Stromal cell of bone marrow (primary cell): ENCODE measurements at regions not wholly inside any gene's neighbourhood (a gene's known extent, or its start where the extent isn't known, plus 50 kb on each side); places are given as distances from the start of the nearest gene placed in this dataset.
"Not testable (repeated sequence)": the region's sequence is repeated elsewhere in the genome, so short reads cannot be mapped to it uniquely, and the experiment has no call there.

Source experiments
- DNase-seq: peaks from one replicate; pipeline ENCODE4 v3.0.0-alpha.2; 2012; ENCODE audit warnings: low read depth

DNA sequence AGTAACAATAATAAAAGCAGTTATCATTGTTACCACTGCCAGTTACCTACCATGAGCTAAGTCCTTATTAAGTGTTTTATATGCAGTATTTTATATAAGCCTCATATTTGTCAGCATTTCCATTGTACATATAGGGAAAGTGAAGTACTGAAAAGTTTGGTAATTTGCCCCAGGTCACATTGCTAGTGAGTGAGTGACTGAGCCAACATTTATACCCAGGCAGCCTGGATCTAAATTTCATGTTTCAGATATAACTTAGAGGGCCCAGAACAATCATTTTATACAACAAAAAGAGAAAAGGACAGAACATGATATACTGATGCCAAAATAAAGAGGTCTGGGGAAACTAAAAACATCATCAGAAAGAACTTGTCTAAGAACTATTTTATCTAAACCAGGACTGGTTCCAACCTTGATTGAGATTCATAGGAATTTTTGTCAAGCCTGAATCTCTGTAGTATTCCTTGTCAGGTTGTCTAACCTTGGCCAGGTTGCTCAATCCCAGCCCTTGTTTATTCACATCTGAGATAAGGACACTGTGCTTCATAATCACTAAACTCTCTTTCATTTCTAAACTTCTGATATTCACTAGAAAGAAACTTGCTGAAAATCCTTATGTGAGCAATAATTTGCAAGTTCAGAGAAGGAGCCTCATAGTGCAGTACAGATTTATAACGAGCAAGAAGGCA is 308.2 kb downstream of the IPMK start:
- no peak for DNase-seq

DNA sequence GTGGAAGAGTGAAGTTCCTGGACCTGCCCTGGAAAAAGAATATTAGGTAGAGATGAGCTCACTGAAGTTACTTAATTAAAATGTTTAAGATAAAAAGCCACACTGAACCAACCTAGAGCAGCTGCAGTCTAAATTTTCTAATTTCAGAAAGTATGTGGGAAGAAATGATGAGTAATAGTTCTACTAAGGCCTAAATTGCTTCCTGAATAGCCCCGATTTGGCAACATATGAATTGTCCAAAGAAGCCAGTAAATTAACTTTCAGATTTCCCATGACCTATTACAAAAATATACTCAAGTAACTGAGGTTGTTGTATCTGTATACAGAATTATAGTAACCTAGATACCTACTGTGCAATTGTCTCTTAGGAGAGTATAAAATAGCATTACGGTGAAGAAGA is 312.6 kb downstream of the IPMK start:
- DNase-seq, result peak; percentile 74

DNA sequence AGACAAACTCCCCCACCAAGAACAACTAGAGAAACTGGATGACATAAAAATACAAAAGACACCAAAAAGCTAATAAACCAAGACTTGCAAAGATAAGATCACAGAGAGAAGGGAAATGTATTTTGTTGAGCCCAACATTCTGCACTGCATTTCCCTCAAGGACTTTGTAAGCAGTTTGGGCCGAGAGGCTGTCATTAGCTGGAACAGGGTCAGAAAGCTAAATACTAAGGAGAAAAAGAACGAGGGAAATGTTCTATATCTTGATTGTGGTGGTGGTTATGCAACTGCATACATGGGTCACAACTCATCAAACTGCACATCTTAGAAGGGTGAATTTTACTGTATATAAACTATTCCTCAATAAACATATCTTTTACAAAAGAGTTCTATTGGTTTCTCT is 315.0 kb downstream of the IPMK start:
- DNase-seq, result peak; percentile 29

DNA sequence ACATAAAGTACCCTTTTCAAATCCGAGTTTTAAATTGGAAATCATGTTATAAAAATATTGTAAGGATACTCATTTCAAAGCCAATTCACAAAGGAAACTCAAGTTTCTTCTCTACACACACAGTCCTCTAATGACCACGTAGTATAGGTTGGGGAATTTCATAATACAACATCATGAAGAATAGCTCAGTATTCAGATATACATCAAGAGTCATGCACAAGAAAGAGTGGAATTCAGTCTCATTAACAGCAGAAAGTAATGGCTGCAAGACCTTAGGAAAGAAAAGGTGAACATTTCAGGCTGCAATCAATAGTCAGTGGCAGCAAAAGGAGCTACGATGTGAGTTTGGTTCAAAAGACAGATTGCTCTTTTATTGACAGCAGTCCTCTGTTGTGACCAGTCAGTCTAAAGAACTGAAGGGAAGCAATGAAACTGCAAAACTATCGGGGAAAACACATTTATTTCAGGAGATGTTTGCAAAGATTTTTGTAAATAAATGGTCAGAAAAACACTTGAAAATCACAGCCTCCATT is 317.2 kb downstream of the IPMK start:
- DNase-seq, result no peak

DNA sequence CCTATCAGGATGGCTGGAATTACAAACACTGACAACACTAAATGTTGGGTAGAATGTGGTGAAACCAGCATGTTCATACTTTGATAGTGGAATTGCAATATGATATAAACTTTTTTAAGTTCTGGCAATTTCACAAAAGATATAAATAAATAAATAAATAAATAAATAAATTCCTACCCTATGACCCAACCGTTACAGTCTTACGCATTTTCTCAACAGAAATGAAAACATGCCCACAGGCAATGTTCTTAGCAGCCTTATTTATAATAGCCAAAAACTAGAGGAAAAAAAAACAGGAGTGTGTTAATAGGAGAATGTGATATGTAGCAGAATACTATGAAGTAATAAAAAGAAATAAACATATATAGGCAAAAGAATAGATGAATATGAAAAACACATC is 318.9 kb downstream of the IPMK start:
- DNase-seq, result no peak

DNA sequence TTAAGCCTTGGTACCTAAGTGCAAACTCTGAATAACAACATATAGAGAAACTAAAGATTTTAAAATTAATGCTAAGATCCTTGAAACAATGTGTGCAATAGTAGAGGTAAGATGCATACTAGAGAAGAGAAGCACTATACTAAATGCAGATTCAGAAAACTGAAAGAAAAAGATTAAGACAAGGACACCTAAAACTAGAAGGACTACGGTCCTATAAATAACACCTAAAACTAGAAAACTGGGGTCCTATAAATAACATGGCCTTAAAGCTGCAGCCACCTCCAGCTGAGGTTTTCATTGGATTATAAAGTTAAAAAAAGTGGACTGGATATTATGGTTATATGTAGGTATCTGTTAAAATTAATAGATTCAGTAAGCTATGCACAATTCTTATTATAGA is 320.9 kb downstream of the IPMK start:
- no peak for DNase-seq

DNA sequence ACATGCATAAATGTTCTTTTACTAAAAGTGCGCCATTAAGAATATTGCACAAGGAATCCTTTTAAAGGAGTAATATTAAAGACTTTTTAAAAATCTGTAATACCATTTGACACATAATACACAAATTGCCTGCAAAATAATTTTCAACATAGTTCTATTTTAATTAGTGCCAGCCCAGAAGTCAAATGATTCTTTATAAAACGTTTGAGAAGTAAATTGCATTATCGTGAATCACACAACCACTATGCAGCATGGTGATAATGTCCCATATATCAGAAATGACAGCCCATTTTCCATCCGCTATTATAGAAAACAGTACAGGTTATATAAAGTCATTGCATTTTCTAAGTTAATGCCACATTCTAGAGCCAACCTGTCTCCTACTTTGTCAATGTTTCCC is 324.0 kb downstream of the IPMK start:
- DNase-seq, result no peak

DNA sequence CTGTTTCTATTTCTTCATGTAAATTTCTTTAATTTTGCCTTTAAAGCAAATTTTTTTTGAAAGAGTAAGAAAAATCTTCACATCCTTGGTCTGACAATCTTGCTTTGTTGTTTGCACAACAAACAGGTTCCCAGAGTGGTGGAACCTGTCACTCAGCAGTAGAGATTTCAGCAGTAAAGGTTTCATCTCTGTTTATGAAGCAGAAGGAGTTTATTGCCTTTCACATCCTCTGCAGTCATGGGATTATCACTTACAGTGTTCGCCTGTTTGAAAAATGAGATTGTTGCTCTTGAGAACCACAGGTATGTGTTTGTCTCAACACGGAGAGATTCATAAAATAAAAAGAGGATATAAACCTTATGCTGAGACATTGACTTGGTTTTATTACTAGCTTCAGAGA is 342.6 kb downstream of the IPMK start:
- DNase-seq, result no peak

DNA sequence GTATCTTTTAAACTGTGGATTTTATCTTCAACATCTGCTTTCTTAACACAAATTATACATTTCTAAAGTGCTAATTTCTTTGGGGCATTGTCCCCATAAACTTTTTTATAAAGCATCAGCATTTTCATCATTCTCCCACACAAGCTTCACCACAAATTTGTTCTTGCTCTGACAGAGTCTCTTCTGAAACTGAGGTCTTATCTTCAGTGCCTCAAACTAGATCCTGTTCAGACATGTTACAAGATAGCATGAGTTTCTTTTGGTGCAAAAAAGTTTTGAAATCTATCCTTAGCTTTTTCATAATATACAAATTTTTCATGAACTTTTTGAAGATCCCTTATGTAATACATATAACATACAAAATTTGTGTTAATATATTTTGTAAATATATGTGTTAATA is 346.6 kb downstream of the IPMK start:
- no peak for DNase-seq

DNA sequence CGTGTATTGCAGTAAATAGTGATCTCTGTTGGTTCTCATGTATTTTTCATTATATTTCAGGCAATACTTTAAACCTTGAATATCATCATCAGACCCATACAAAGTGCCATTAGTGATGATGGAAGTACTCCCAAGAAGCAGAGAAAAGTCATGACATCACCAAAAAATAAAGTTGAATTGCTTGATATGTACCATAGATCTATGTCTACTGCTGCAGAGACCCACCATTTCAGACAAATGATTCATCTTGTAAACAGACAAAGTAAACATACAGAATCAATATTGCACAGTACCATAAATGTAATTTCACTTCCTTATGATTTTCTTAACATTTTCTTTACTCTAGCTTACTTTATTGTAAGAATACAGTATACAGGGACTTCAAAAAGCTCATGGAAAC is 347.8 kb downstream of the IPMK start:
- no peak for DNase-seq

DNA sequence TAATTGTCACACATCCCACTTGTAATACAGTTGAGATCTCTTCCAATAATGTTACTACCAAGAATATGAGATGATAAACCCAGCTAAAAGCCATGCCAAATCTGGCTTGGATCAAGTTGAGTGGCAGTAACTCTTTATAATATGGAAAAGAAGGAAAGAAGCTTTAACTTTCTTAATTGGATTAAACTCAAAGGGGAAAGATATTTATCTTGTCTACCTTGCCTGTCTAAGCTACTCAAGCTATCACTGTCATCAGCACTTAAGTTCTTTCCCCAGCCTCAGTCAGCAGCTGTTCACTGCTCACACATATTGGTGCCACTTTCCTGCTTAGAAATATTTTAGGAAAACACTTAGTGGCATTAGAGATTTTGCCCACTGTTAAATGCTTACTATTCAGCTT is 350.7 kb downstream of the IPMK start:
- DNase-seq, result no peak

DNA sequence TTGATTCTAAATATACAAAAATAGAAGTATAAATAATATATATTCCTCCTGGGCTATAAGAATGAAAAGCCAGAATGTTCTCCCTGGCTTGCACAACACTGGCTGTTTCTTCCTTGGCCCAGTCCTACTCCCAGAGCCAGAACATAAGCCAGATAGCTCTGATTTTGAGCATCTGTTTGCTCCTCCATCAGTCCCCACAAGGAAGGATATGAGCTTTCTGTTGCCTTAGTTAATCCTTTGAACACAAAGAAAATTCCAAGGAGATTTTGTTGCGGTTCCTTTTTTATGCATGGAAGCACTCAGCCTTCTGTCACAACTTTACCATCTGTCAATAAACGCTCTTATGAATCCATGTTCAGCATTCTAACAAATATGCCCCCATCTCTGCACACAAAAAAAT is 361.8 kb downstream of the IPMK start:
- no peak for DNase-seq

DNA sequence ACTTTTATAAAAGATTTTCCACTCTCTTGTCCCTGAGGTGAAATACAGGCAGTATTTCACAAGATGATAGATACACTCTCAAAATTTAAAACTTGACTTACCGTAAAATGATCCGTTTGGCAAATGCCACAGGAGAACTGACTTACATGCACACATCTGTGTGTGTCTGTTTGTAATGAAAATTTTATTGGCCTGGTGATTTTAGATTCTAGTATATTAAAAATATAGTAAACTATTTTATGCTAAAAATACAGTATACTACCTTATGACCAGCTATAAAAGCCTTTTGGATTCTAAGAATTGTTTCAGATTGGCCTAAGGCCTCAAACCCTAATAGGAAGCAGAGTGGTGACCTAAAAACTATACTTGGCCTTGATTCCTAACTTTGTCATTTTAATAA is 362.7 kb downstream of the IPMK start:
- no peak for DNase-seq

DNA sequence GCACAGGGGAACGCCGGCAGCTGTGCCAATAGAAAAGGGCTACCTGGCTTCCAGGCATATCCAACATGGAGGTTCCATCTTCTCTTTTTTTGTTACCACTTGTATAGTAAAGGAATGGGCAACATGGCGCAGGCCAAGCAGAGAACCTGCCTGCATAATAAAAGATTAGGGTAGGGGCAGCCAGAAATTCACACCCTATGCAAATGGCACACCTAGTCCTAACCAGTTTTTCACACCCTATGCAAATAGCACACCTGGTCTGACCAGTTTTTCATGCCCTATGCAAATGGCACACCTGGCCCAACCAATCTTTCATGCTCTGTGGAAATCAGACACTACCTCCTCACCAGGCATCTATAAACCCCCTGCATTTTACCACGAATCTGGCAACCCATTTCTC is 369.5 kb downstream of the IPMK start:
- no peak for DNase-seq

DNA sequence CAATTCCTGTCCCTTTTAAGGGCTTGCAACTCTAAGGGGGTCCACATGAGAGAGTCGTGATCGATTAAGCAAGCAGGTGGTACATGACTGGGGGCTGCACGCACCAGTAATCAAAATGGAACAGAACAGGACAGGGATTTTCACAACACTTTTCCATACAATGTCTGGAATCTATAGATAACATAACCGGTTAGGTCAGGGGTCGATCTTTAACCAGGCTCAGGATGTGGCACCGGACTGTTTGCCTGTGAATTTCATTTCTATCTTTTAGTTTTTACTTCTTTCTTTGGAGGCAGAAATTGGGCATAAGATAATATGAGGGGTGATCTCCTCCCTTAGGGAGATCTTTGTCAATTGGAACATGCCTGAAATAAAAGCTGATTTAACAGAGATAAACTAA is 370.1 kb downstream of the IPMK start:
- no peak for DNase-seq

DNA sequence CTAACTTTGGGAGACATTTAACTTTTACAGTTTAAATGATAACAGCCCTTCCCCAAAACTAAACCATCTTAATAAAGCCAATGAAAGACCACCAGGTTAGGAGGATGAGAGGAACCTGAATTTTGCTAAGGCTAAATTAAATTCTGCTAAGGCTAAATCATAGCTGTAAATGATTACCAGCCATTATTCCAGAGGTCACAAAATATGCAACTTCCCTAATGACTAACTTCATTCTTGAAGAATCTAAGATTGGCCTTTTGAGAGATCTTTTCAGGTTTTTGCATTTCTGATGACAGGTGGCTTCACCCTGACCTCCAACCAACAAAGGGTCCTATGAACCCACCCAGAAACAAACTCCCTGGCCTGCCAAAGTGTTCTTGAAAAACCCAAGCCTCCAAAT is 373.3 kb downstream of the IPMK start:
- no peak for DNase-seq

DNA sequence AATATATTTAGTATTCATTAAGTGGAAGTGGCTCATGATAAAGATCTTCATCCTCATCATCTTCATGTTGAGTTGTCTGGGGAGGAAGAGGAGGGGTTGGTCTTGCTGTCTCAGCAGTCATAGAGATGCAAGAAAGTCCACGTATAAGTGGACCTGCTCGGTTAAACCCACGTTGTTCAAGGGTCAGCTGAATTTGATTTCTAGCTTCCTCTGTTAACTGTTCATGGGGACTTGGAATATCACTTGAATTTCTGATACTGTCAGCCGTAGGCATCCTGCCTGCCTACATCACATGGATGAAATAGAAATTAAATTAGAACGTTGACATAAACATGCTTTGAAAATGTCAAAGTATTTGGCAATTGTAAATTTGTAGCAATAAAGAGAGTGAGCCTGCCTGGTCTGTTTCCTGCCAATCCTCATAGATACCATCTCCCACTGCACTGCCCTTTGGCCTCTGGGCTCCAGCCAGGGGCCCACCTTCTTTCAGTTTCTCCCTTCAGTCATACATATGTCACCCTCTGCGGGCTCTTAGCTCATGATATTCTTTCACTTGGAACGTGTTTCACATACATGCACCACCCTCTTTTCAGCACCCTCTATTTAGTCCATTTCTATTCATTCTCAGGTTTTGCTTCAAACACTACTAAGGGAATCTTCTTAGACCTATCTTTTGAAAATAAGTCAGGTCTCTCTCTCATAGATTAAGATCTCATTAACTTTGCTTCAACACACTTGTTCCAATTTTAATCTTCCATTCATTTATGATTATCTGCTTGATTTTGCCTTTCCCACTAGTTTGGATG is 376.3 kb downstream of the IPMK start:
- DNase-seq, result no peak

DNA sequence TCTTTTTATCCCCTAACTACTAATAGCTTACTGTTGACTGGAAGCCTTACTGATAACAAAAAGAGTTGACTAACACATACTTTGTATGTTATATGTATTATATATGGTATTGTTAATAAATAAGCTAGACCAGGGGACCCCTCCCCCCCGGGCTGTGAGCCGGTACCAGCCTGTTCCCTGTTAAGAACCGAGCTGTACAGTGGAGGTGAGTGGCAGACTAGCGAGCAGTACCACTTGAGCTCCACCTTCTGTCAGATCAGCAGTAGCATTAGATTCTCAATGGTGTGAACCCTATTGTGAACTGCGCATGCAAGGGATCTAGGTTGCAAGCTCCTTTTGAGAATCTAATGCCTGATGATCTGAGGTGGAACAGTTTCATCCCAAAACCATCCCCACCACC is 377.0 kb downstream of the IPMK start:
- DNase-seq, result no peak

DNA sequence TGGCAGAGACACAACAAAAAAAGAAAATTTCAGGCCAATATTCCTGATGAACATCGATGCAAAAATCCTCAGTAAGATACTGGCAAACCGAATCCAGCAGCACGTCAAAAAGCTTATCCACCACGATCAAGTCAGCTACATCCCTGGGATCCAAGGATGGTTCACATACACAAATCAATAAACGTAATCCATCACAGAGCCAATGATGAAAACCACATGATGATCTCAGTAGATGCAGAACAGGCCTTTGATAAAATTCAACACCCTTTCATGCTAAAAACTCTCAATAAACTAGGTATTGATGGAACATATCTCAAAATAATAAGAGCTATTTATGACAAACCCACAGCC is 382.1 kb downstream of the IPMK start:
- DNase-seq, result not testable (repeated sequence)

DNA sequence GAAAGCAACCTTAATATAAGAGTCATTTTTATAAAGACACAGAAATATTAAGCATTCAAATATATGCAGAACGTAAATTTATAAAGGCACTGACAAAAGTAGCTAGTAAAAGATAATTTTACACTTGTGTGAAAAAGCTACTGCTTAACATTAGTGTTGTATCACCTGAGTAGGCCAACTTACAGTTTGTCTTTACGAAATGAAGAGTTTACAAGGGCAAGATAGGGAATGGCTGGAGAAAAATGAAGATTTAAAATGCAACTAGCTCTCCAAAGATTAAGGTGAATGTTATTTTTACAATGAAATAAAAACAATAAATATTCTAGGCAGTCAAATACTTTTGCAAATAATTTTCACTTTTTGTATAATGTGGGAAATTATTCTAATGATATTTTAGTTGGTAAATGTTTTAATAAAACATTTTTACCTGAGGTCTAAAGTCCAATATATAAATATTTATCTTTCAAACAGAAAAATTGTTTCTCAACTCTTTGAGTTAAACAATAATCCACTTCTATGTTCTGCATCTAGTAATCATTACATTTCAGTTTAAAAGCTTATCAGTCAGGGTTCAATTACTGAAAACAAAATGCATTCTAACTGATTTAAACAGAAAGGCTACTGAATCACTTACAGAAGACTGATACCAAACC is 382.6 kb downstream of the IPMK start:
- DNase-seq, result no peak

DNA sequence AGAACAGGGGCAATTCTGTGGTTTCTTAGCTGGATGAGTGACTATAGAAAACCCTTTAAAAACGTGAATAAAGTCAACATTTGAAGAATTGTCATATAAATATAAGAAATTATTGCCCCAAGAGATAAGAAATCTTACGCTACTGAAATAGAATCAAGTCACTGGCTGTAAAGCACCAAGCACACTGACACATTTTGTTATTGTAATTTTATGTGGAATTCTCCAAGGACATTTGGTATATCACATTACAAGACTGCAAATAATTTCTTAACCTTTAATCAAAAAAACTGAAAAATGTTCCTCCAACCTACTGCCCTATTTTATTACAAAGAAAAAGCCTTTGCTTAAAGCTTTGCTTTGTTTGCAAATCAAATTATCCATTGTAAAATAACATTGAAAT is 383.3 kb downstream of the IPMK start:
- DNase-seq, result no peak

DNA sequence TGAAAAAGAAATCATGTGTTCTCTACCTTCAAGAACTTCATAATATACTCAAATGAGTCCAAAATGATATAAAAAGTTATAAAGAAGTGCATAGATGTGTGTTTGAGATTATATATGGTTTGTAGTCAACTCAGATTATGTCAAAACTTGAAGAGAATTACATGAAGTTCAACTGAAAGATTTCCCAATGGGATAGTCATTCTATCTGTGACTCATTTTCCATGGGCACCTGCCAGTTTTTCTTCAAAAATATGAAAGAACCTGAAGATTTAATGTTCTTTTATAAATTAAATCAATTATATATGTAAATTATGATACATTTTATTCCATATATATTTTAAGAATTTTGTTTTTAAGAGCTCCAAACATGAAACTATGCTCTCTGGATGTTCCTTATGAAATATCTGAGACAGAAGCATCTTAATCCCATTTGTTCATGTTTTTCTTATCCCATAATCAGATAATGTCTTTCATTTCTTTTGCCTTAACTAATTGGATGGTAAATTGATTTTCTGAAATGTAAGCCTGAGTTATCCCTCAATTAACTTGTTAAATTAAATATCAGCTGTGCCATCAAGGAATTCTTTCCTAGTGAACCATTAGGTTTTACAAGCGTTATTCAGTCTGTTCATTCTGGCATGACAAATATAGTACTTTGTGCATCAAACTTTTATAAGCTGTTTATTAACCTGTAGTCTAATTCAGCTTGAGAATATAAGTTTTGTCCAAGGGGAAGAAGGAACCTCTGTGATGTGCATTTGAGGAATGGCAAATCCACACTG is 387.1 kb downstream of the IPMK start:
- peak; percentile 5 for DNase-seq
